Colonic mucosa (tissue), 4 donors: ENCODE measurements at regions not wholly inside any gene's neighbourhood (a gene's known extent, or its start where the extent isn't known, plus 50 kb on each side); places are given as distances from the start of the nearest gene placed in this dataset.

Experiments used
- DNase-seq: peaks from one replicate; pipeline ENCODE4 v3.0.0-alpha.2; 2020
- H3K27ac ChIP-seq: fragments of 200-600 bp; one replicate; pipeline ENCODE4 v1.8.0; 2021
- H3K27me3 ChIP-seq: fragments of 200-600 bp; one replicate; pipeline ENCODE4 v1.8.0; 2021
- H3K36me3 ChIP-seq: fragments of 200-600 bp; one replicate; pipeline ENCODE4 v1.8.0; 2021
- H3K4me1 ChIP-seq: fragments of 200-600 bp; one replicate; pipeline ENCODE4 v1.8.0; 2021; ENCODE audit warnings: mild to moderate bottlenecking
- H3K4me3 ChIP-seq: fragments of 200-600 bp; one replicate; pipeline ENCODE4 v1.8.0; 2021
- H3K9ac ChIP-seq, 2 donors: one replicate each; pipeline ENCODE4 v1.7.0; 2013; ENCODE audit warnings: control low read depth in 2 of 2, low read depth in 2 of 2, low read length in 2 of 2
- H3K9me3 ChIP-seq: fragments of 200-600 bp; one replicate; pipeline ENCODE4 v1.8.0; 2021
- CTCF ChIP-seq: fragments of 200-600 bp; IDR thresholded peaks from one replicate; pipeline ENCODE4 v1.8.0; 2022; ENCODE audit warnings: antibody characterized with exemption, mild to moderate bottlenecking
- intact Hi-C: fragments of 100-400 bp; cut with DNase I; formaldehyde crosslinking; loops from one replicate; pipeline ENCODE4 v1.14.1; 2022
- donor health status: healthy.
- donor health status: DM: no; HTN: no; CAD: no.
- donor health status: DM: no; HTN: no; CAD: no.

- intact Hi-C loops: no loop called here
- no peaks in the 10 kb centered on the region for H3K27me3 ChIP-seq
Observed at GRCh38 chr1:55334160-55334559, 119.0 kb upstream of the USP24 start.

GRCh38 chr1:55333461-55333860 lies 118.3 kb upstream of the USP24 start:
- H3K27ac ChIP-seq: no peak overlapping the region
- DNase-seq: no peak
- TF ChIP-seq CTCF: no peak
- H3K36me3 ChIP-seq: no peaks in the 10 kb centered on the region
- intact Hi-C loops: no loop called here
- H3K4me3 ChIP-seq: no peak overlapping the region
- H3K9ac ChIP-seq: no peak overlapping the region
- H3K9me3 ChIP-seq: no peaks in the 10 kb centered on the region
- H3K27me3 ChIP-seq: no peaks in the 10 kb centered on the region
- no peaks in the 10 kb centered on the region for H3K4me1 ChIP-seq

More at GRCh38 chr1:55334160-55334559, 119.0 kb upstream of the USP24 start:
- DNase-seq: no peak
- Histone ChIP-seq H3K4me1 (no peaks in the 10 kb centered on the region), H3K9me3 (no peaks in the 10 kb centered on the region), H3K9ac (no peak overlapping the region), H3K4me3 (no peak overlapping the region), H3K36me3 (no peaks in the 10 kb centered on the region), H3K27ac (no peak overlapping the region)
- no peak for TF ChIP-seq CTCF

- Histone ChIP-seq H3K4me3 (no peak overlapping the region), H3K9ac (no peak overlapping the region), H3K4me1 (no peaks in the 10 kb centered on the region), H3K9me3 (no peaks in the 10 kb centered on the region), H3K27me3 (no peaks in the 10 kb centered on the region), H3K27ac (no peak overlapping the region), H3K36me3 (no peaks in the 10 kb centered on the region)
- no peak for TF ChIP-seq CTCF
- no peak for DNase-seq
- intact Hi-C loops: no loop called here
Observed at GRCh38 chr1:55331351-55331750, 116.2 kb upstream of the USP24 start.

GRCh38 chr1:55329808-55330432 lies 114.8 kb upstream of the USP24 start:
- no peaks in the 10 kb centered on the region for H3K27me3 ChIP-seq
- intact Hi-C loops: no loop called here
- no peak for DNase-seq
- H3K36me3 ChIP-seq: no peaks in the 10 kb centered on the region
- no peak for TF ChIP-seq CTCF
- H3K9ac ChIP-seq: no peak overlapping the region
- no peak overlapping the region for H3K4me3 ChIP-seq
- H3K4me1 ChIP-seq: no peaks in the 10 kb centered on the region
- H3K9me3 ChIP-seq: no peaks in the 10 kb centered on the region
- no peak overlapping the region for H3K27ac ChIP-seq

- no peak overlapping the region for H3K27ac ChIP-seq
- intact Hi-C loops: no loop called here
- no peaks in the 10 kb centered on the region for H3K36me3 ChIP-seq
- no peaks in the 10 kb centered on the region for H3K27me3 ChIP-seq
- no peak overlapping the region for H3K9ac ChIP-seq
- no peak for DNase-seq
- no peak overlapping the region for H3K4me3 ChIP-seq
- no peaks in the 10 kb centered on the region for H3K9me3 ChIP-seq
- H3K4me1 ChIP-seq: no peaks in the 10 kb centered on the region
- no peak for TF ChIP-seq CTCF
Observed at GRCh38 chr1:55329091-55329490, 113.9 kb upstream of the USP24 start.
